ENCODE measurements at regions not wholly inside any gene's neighbourhood (a gene's known extent, or its start where the extent isn't known, plus 50 kb on each side); places are given as distances from the start of the nearest gene placed in this dataset.

- Histone ChIP-seq H3K4me3 (ENCODE audit: low read length) (no peak overlapping the region), H3K27me3 (ENCODE audit: control insufficient read depth, insufficient read depth, low read length) (no peaks in the 10 kb centered on the region), H3K9ac (ENCODE audit: low read length) (no peak overlapping the region), H3K4me1 (ENCODE audit: control insufficient read depth, insufficient read depth, low read length) (no peaks in the 10 kb centered on the region), H3K36me3 (ENCODE audit: control insufficient read depth, insufficient read depth, low read length) (no peaks in the 10 kb centered on the region), H3K27ac (ENCODE audit: low read depth, low read length) (no peak overlapping the region)
These were observed 352.1 kb upstream of the AZI2 start for GRCh38 chr3:28700728-28701127.

DNA sequence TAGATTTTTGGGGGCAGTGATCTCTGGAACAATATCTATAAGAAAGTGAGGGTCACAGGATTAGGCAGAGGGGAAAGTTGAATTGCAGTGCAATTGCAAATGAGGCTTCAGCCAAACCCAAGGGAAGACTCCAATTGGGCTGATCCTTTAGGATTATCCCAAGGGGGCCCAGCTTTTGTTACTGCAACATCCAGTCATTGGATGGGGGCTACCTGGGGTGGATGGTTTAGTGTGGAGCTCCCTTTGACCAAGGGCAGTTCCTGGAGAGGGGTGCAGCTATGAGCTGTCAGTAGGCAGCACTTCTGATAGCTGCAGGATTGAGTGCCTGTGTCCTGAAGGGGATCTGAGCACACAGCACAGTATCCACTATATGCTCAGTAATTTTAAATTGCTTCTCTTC, 355.2 kb upstream of the AZI2 start:
- Histone ChIP-seq H3K9ac (ENCODE audit: low read length) (no peak overlapping the region), H3K27me3 (ENCODE audit: control insufficient read depth, insufficient read depth, low read length) (no peaks in the 10 kb centered on the region), H3K4me1 (ENCODE audit: control insufficient read depth, insufficient read depth, low read length) (no peaks in the 10 kb centered on the region), H3K27ac (ENCODE audit: low read depth, low read length) (no peak overlapping the region), H3K4me3 (ENCODE audit: low read length) (no peak overlapping the region), H3K36me3 (ENCODE audit: control insufficient read depth, insufficient read depth, low read length) (no peaks in the 10 kb centered on the region)

- Histone ChIP-seq H3K9ac (ENCODE audit: low read length) (no peak overlapping the region), H3K27me3 (ENCODE audit: control insufficient read depth, insufficient read depth, low read length) (no peaks in the 10 kb centered on the region), H3K4me3 (ENCODE audit: low read length) (no peak overlapping the region), H3K27ac (ENCODE audit: low read depth, low read length) (no peak overlapping the region), H3K4me1 (ENCODE audit: control insufficient read depth, insufficient read depth, low read length) (no peaks in the 10 kb centered on the region), H3K36me3 (ENCODE audit: control insufficient read depth, insufficient read depth, low read length) (no peaks in the 10 kb centered on the region)
These were observed 362.7 kb upstream of the AZI2 start for GRCh38 chr3:28711293-28711692.

DNA sequence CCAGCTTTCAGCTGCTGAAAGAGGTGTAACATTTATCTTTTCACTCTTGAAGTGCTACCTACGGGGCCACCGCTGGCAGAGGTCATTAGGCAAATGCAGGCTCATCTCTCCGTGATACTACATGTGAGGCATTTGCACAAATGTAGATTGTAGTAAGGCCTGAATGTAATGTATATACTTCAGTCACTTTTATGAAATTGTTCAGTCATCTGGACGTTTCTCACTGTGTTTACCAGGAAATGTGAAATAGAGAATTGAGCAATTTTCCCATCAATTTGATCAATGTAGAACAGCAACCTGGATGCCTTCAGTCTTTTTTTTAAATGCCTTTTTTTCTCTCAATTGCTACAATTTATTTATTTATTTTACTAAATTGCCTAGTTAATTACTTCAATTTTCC, 368.3 kb upstream of the AZI2 start:
- no peaks in the 10 kb centered on the region for H3K36me3 ChIP-seq (ENCODE audit: control insufficient read depth, insufficient read depth, low read length)

DNA sequence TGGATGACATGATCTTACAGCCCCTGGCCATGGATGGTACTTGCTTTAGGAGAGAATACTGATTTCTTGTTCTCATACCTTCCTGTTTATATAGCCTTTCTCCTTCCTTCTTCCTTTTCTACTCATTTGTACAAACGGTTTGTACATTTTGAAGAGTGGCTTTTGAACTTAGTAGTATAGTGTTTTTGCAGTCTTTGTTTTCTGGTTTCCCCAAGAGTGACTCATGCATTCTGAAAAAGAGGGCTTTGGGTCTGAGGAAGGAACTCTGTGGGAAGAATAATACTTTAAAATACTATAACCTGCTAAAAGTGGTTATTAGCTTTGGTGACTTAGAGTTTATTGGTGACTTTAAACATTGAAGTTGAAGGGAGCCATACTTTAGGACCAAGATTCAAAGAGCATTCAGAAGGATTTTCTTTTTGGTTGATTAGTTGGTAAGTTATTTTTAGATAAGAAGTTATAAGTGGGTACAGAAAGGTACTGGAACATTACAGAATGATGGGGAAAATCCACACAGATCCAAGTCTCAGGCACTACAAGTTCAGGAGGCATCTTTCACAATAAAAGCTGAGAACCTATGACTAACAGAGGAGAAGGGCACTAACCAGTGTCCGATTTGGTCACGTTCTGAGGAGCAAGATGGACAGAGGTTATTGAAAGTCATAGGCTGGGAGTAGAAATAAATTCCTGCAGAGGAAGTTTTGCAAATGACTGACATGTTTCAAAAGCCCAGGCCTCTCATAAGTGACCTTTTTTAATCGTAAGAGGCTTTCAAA, 369.6 kb upstream of the AZI2 start:
- Histone ChIP-seq H3K4me1 (ENCODE audit: control insufficient read depth, insufficient read depth, low read length) (no peaks in the 10 kb centered on the region), H3K4me3 (ENCODE audit: low read length) (no peak overlapping the region), H3K27me3 (ENCODE audit: control insufficient read depth, insufficient read depth, low read length) (no peaks in the 10 kb centered on the region), H3K9ac (ENCODE audit: low read length) (no peak overlapping the region), H3K27ac (ENCODE audit: low read depth, low read length) (no peak overlapping the region), H3K36me3 (ENCODE audit: control insufficient read depth, insufficient read depth, low read length) (no peaks in the 10 kb centered on the region)

More for the DNA sequence above, 368.3 kb upstream of the AZI2 start:
- H3K9ac ChIP-seq (ENCODE audit: low read length) = no peak overlapping the region
- no peak overlapping the region for H3K4me3 ChIP-seq (ENCODE audit: low read length)
- no peak overlapping the region for H3K27ac ChIP-seq (ENCODE audit: low read depth, low read length)
- no peaks in the 10 kb centered on the region for H3K27me3 ChIP-seq (ENCODE audit: control insufficient read depth, insufficient read depth, low read length)
- H3K4me1 ChIP-seq (ENCODE audit: control insufficient read depth, insufficient read depth, low read length) = no peaks in the 10 kb centered on the region

- Histone ChIP-seq H3K27me3 (ENCODE audit: control insufficient read depth, insufficient read depth, low read length) (no peaks in the 10 kb centered on the region), H3K36me3 (ENCODE audit: control insufficient read depth, insufficient read depth, low read length) (no peaks in the 10 kb centered on the region), H3K4me1 (ENCODE audit: control insufficient read depth, insufficient read depth, low read length) (no peaks in the 10 kb centered on the region), H3K9ac (ENCODE audit: low read length) (no peak overlapping the region), H3K27ac (ENCODE audit: low read depth, low read length) (no peak overlapping the region), H3K4me3 (ENCODE audit: low read length) (no peak overlapping the region)
These were observed 378.2 kb upstream of the AZI2 start for GRCh38 chr3:28726840-28727239.

- H3K27me3 ChIP-seq (ENCODE audit: control insufficient read depth, insufficient read depth, low read length) = no peaks in the 10 kb centered on the region
- no peak overlapping the region for H3K27ac ChIP-seq (ENCODE audit: low read depth, low read length)
- no peaks in the 10 kb centered on the region for H3K4me1 ChIP-seq (ENCODE audit: control insufficient read depth, insufficient read depth, low read length)
- H3K9ac ChIP-seq (ENCODE audit: low read length) = no peak overlapping the region
- H3K36me3 ChIP-seq (ENCODE audit: control insufficient read depth, insufficient read depth, low read length) = no peaks in the 10 kb centered on the region
- no peak overlapping the region for H3K4me3 ChIP-seq (ENCODE audit: low read length)
These were observed 378.7 kb upstream of the AZI2 start for GRCh38 chr3:28727307-28727706.

DNA sequence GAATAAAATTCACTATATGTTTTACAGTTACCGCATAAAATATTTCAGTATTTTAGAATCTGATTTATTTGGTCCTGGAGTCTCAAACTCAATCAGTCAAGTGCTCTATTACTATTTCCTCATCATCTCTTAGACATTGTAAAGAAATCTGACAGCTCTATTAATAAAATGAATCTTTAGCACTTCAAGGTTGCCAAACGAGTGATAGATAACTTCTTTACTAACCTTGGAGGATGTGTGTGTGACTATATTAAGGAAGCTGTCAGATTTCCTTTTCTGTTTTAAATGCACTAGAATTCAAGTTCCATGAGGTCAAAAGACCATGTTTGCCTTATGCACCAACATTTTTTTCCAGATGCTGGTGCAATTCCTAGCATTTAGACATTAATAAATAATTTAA, 389.8 kb upstream of the AZI2 start:
- Histone ChIP-seq H3K4me1 (ENCODE audit: control insufficient read depth, insufficient read depth, low read length) (no peaks in the 10 kb centered on the region), H3K36me3 (ENCODE audit: control insufficient read depth, insufficient read depth, low read length) (no peaks in the 10 kb centered on the region), H3K9ac (ENCODE audit: low read length) (no peak overlapping the region), H3K4me3 (ENCODE audit: low read length) (no peak overlapping the region), H3K27me3 (ENCODE audit: control insufficient read depth, insufficient read depth, low read length) (no peaks in the 10 kb centered on the region), H3K27ac (ENCODE audit: low read depth, low read length) (no peak overlapping the region)

DNA sequence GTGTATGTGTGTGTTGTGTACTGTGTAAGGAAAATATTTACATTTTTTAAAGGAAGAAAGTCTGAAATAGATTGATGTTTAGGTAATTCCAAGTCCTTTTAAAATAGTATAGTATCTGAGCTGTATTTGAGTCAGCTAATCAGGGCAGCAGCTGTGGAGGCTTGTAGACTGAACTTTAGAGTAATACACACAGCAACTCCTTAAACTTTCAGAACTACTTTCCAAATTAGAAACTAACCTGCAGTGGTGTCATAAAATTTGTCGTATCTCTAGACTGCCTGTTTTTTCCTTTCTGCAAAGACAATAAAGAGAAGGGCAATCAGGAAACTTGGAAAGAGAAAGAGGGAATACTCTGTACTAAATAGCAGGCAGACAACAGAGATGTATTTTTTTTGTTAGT, 391.0 kb upstream of the AZI2 start:
- no peaks in the 10 kb centered on the region for H3K27me3 ChIP-seq (ENCODE audit: control insufficient read depth, insufficient read depth, low read length)
- no peaks in the 10 kb centered on the region for H3K36me3 ChIP-seq (ENCODE audit: control insufficient read depth, insufficient read depth, low read length)
- H3K4me1 ChIP-seq (ENCODE audit: control insufficient read depth, insufficient read depth, low read length) = no peaks in the 10 kb centered on the region
- no peak overlapping the region for H3K9ac ChIP-seq (ENCODE audit: low read length)
- H3K27ac ChIP-seq (ENCODE audit: low read depth, low read length) = no peak overlapping the region
- no peak overlapping the region for H3K4me3 ChIP-seq (ENCODE audit: low read length)

GRCh38 chr3:28743271-28743670, 394.6 kb upstream of the AZI2 start:
- Histone ChIP-seq H3K27ac (ENCODE audit: low read depth, low read length) (no peak overlapping the region), H3K27me3 (ENCODE audit: control insufficient read depth, insufficient read depth, low read length) (no peaks in the 10 kb centered on the region)

GRCh38 chr3:28743831-28744230, 395.2 kb upstream of the AZI2 start:
- no peak overlapping the region for H3K4me3 ChIP-seq (ENCODE audit: low read length)
- no peak overlapping the region for H3K9ac ChIP-seq (ENCODE audit: low read length)
- no peaks in the 10 kb centered on the region for H3K27me3 ChIP-seq (ENCODE audit: control insufficient read depth, insufficient read depth, low read length)
- H3K36me3 ChIP-seq (ENCODE audit: control insufficient read depth, insufficient read depth, low read length) = no peaks in the 10 kb centered on the region
- H3K27ac ChIP-seq (ENCODE audit: low read depth, low read length) = no peak overlapping the region
- H3K4me1 ChIP-seq (ENCODE audit: control insufficient read depth, insufficient read depth, low read length) = no peaks in the 10 kb centered on the region

More at GRCh38 chr3:28743271-28743670, 394.6 kb upstream of the AZI2 start:
- H3K4me1 ChIP-seq (ENCODE audit: control insufficient read depth, insufficient read depth, low read length) = no peaks in the 10 kb centered on the region
- H3K36me3 ChIP-seq (ENCODE audit: control insufficient read depth, insufficient read depth, low read length) = no peaks in the 10 kb centered on the region
- no peak overlapping the region for H3K9ac ChIP-seq (ENCODE audit: low read length)
- H3K4me3 ChIP-seq (ENCODE audit: low read length) = no peak overlapping the region

DNA sequence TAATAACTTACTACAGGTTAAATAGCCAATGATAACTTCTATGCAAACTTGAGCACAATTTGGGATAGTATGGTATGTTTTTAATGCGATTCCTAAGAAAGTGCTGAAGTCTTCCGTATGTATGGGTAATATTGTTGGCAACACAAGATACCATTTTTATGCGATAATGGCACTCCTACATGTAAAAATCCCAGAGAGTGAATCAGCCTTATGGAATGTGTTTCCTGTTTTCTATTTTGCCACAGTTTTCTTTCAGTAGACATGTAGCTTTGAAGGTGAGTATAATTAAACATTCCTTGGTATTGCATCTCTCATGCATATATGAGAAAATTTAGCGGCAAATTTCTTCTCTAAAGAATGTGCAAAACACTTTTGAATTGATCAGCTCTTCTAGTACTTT, 396.8 kb upstream of the AZI2 start:
- Histone ChIP-seq H3K36me3 (ENCODE audit: control insufficient read depth, insufficient read depth, low read length) (no peaks in the 10 kb centered on the region), H3K27me3 (ENCODE audit: control insufficient read depth, insufficient read depth, low read length) (no peaks in the 10 kb centered on the region), H3K9ac (ENCODE audit: low read length) (no peak overlapping the region), H3K4me1 (ENCODE audit: control insufficient read depth, insufficient read depth, low read length) (no peaks in the 10 kb centered on the region), H3K4me3 (ENCODE audit: low read length) (no peak overlapping the region), H3K27ac (ENCODE audit: low read depth, low read length) (no peak overlapping the region)

GRCh38 chr3:28745916-28746617, 397.4 kb upstream of the AZI2 start:
- no peak overlapping the region for H3K9ac ChIP-seq (ENCODE audit: low read length)
- no peak overlapping the region for H3K4me3 ChIP-seq (ENCODE audit: low read length)
- H3K27me3 ChIP-seq (ENCODE audit: control insufficient read depth, insufficient read depth, low read length) = no peaks in the 10 kb centered on the region
- no peaks in the 10 kb centered on the region for H3K36me3 ChIP-seq (ENCODE audit: control insufficient read depth, insufficient read depth, low read length)
- H3K27ac ChIP-seq (ENCODE audit: low read depth, low read length) = no peak overlapping the region
- no peaks in the 10 kb centered on the region for H3K4me1 ChIP-seq (ENCODE audit: control insufficient read depth, insufficient read depth, low read length)
